HL-60 (cell line): ENCODE measurements at regions not wholly inside any gene's neighbourhood (a gene's known extent, or its start where the extent isn't known, plus 50 kb on each side); places are given as distances from the start of the nearest gene placed in this dataset.

Source experiments
- DNase-seq, 2 experiments: peaks; one replicate each; pipeline ENCODE4 v3.0.0-alpha.2; 2010 to 2020; ENCODE audit warnings: low read depth in 1 of 2, low spot score in 1 of 2
- H3K27ac ChIP-seq: fragments of 250-450 bp; sonication (Bioruptor Pico); replicated peaks from 2 replicates; pipeline ENCODE4 v1.5.1; 2020; ENCODE audit warnings: mild to moderate bottlenecking, moderate library complexity
- H3K27me3 ChIP-seq: fragments of 250-450 bp; sonication (Bioruptor Pico); 2 replicates; pipeline ENCODE4 v1.5.1; 2021; ENCODE audit warnings: mild to moderate bottlenecking, moderate library complexity; ENCODE audit not compliant: insufficient read depth, poor library complexity, severe bottlenecking
- H3K4me3 ChIP-seq: replicated peaks from 2 replicates; pipeline ENCODE4 v1.5.1; 2011; ENCODE audit warnings: mild to moderate bottlenecking, control low read depth, low read length; ENCODE audit not compliant: insufficient read depth
- CTCF ChIP-seq: IDR thresholded peaks from one replicate; pipeline ENCODE4 v1.5.1; 2011; ENCODE audit warnings: low read length, control low read depth, inconsistent platforms; ENCODE audit not compliant: insufficient read depth
- GABPA ChIP-seq: IDR thresholded peaks from 2 replicates; pipeline ENCODE4 v1.6.1; 2012; ENCODE audit warnings: low read depth
- POLR2AphosphoS5 ChIP-seq: IDR thresholded peaks from 2 replicates; pipeline ENCODE4 v1.6.1; 2012; ENCODE audit warnings: low read depth
- REST ChIP-seq: IDR thresholded peaks from 2 replicates; pipeline ENCODE4 v1.6.1; 2012; ENCODE audit warnings: low read depth; ENCODE audit not compliant: insufficient replicate concordance
- SPI1 ChIP-seq: IDR thresholded peaks from 2 replicates; pipeline ENCODE4 v1.6.1; 2012; ENCODE audit warnings: low read depth, mild to moderate bottlenecking, borderline replicate concordance

GRCh38 chr13:55366676-55367075 lies 1774.0 kb upstream of the PRR20A start:
- TF ChIP-seq POLR2AphosphoS5 (no peak), REST (no peak), SPI1 (no peak), CTCF (no peak), GABPA (no peak)
- Histone ChIP-seq H3K27ac (no peak overlapping the region), H3K27me3 (no peaks in the 10 kb centered on the region), H3K4me3 (no peak overlapping the region)
- no peak for DNase-seq

- H3K27me3 ChIP-seq, result no peaks in the 10 kb centered on the region
- DNase-seq, result no peak
- no peak overlapping the region for H3K4me3 ChIP-seq
- no peak for TF ChIP-seq GABPA
- no peak for TF ChIP-seq REST
- TF ChIP-seq POLR2AphosphoS5, result no peak
- TF ChIP-seq SPI1, result no peak
- no peak for TF ChIP-seq CTCF
- H3K27ac ChIP-seq, result no peak overlapping the region
These were observed 1746.2 kb upstream of the PRR20A start for GRCh38 chr13:55394470-55394869.

- Histone ChIP-seq H3K27ac (no peak overlapping the region), H3K27me3 (no peaks in the 10 kb centered on the region), H3K4me3 (no peak overlapping the region)
- TF ChIP-seq GABPA, result no peak
- TF ChIP-seq REST, result no peak
- TF ChIP-seq SPI1, result no peak
- TF ChIP-seq POLR2AphosphoS5, result no peak
- no peak for TF ChIP-seq CTCF
- DNase-seq, result no peak
These were observed 1737.8 kb upstream of the PRR20A start for GRCh38 chr13:55402870-55403269.
